Mucosa of descending colon (tissue), 3 donors: ENCODE measurements at regions not wholly inside any gene's neighbourhood (a gene's known extent, or its start where the extent isn't known, plus 50 kb on each side); places are given as distances from the start of the nearest gene placed in this dataset.

Source experiments
- ATAC-seq: fragments of 200-7000 bp; cut with Tn5 transposase; one replicate; pipeline ENCODE4 v1.9.1; 2020; ENCODE audit warnings: mild to moderate bottlenecking, moderate library complexity
- DNase-seq, 3 donors: peaks; one replicate each; pipeline ENCODE4 v3.0.0-alpha.2; 2020
- H3K36me3 ChIP-seq: fragments of 200-600 bp; one replicate; pipeline ENCODE4 v1.8.0; 2021; ENCODE audit warnings: low read depth, mild to moderate bottlenecking
- H3K4me1 ChIP-seq: fragments of 200-600 bp; one replicate; pipeline ENCODE4 v1.8.0; 2021; ENCODE audit warnings: low read depth, mild to moderate bottlenecking
- H3K4me3 ChIP-seq: fragments of 200-600 bp; one replicate; pipeline ENCODE4 v1.8.0; 2021; ENCODE audit warnings: mild to moderate bottlenecking
- H3K9me3 ChIP-seq: fragments of 200-600 bp; one replicate; pipeline ENCODE4 v1.8.0; 2021; ENCODE audit warnings: mild to moderate bottlenecking
- CTCF ChIP-seq: fragments of 200-600 bp; IDR thresholded peaks from one replicate; pipeline ENCODE4 v1.8.0; 2022; ENCODE audit warnings: antibody characterized with exemption, mild to moderate bottlenecking
- intact Hi-C, 2 donors: fragments of 100-400 bp; cut with DNase I in 1 of 2; cut with micrococcal nuclease in 1 of 2; formaldehyde crosslinking; loops; one replicate each; pipeline versions ENCODE4 v1.11.0 to v1.11.1; 2022; cut with DNase I, micrococcal nuclease
- donor health status: DM: no; HTN: no; CAD: no; lungs with moderate emphysema.
- donor health status: DM: no; HTN: no; CAD: no.
- donor health status: DM: no; HTN: yes; CAD: no.

DNA sequence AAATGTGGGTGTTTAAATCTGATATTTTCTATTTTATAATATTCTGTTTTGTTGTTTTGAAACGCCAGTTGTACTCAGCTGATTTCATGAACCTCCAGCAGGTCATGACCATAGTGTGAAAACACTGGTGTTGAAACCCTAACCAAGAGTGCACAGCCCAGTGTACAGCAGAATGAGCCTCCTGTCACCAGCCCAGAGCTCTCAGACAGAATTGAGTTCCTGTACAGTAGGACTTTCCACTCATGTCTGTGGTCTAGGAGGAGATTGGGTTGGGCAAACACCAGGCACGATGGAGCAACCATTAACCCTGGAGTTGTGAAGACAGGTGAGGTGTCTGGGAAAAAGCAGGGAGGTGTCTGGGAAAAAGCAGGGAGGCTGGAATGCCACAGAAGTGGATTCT is 908.8 kb downstream of the VRK1 start:
- Histone ChIP-seq H3K4me3 (no peak overlapping the region), H3K9me3 (no peaks in the 10 kb centered on the region), H3K36me3 (no peaks in the 10 kb centered on the region), H3K4me1 (no peaks in the 10 kb centered on the region)
- DNase-seq (no peak), ATAC-seq (peak; percentile 56)
- intact Hi-C loops, result no loop called here
- no peak for TF ChIP-seq CTCF

GRCh38 chr14:97706819-97707218 is 909.6 kb downstream of the VRK1 start:
- peak; percentile 48 for ATAC-seq
- intact Hi-C loops, result no loop called here

DNA sequence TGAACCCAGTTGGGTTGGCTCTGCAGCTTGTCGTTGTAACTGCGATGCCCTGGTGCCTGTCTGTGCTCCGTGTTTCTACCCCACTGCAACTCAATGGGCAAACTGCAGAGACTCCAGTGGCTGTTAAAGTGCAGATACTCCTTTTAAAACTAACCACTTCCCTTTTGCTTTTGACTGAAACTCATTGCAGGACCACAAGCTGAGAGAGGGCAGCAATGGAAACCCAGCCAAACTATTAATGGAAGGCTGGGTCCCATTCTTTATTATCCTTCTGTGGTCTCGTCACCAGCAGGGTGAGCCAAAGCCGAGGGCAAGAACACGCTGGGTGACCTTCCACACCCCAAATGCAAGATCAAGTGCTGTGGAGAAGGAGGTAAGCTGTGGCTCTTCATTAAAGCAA is 910.4 kb downstream of the VRK1 start:
- TF ChIP-seq CTCF, result no peak

More at GRCh38 chr14:97706819-97707218, 909.6 kb downstream of the VRK1 start:
- Histone ChIP-seq H3K4me3 (no peak overlapping the region), H3K9me3 (no peaks in the 10 kb centered on the region), H3K36me3 (no peaks in the 10 kb centered on the region), H3K4me1 (no peaks in the 10 kb centered on the region)
- no peak for DNase-seq
- TF ChIP-seq CTCF, result no peak

DNA sequence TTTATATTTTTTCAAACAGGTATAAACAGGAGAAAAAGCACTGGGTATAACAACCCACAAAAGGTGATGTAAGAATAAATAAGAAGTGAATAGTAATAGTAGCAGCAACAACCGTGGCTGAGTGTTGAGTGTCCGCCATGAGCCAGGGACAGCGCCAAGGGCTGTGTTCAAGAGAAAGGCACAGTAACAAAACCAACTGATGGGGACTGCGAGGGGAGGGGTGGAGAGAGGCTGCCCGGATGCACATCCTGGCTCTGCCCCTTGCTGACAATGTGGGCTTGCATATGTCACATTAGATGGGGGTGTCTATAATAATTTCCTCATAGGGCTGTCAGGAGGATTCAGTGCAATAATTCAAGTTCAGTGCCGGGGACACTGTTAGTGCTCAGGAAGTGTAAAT is 912.4 kb downstream of the VRK1 start:
- H3K9me3 ChIP-seq, result no peaks in the 10 kb centered on the region
- intact Hi-C loops, result no loop called here
- ATAC-seq (peak; percentile 63), DNase-seq (peak in 2 of 3 donors; percentile 24 to 66)
- H3K4me1 ChIP-seq, result no peaks in the 10 kb centered on the region
- no peaks in the 10 kb centered on the region for H3K36me3 ChIP-seq
- H3K4me3 ChIP-seq, result no peak overlapping the region
- no peak for TF ChIP-seq CTCF

More for the DNA sequence above, 910.4 kb downstream of the VRK1 start:
- no peak overlapping the region for H3K4me3 ChIP-seq
- peak; percentile 29 for ATAC-seq
- no peaks in the 10 kb centered on the region for H3K4me1 ChIP-seq
- intact Hi-C loops, result no loop called here
- no peaks in the 10 kb centered on the region for H3K36me3 ChIP-seq
- DNase-seq, result no peak
- H3K9me3 ChIP-seq, result no peaks in the 10 kb centered on the region

DNA sequence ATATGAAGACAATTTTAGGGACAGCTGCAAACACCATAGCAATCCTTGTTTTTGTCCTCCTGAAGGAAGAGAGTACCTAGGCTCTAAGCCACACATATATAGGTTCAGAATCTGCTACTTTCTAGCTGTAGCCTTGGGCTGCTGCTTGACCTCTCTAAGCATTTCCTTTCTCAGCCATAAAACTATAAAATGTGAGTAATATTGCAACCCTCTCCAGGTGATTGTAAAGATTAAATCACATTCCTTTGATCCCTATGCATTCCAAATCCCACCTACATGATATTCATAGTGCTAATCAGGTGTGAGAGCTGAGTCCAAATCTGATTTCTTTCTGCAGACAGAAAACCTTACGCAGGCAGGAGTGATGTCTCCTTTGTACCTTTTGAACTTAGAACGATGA is 913.5 kb downstream of the VRK1 start:
- intact Hi-C loops, result no loop called here
- Histone ChIP-seq H3K4me3 (no peak overlapping the region), H3K4me1 (no peaks in the 10 kb centered on the region), H3K36me3 (no peaks in the 10 kb centered on the region), H3K9me3 (no peaks in the 10 kb centered on the region)
- DNase-seq, result no peak
- no peak for ATAC-seq
- no peak for TF ChIP-seq CTCF

DNA sequence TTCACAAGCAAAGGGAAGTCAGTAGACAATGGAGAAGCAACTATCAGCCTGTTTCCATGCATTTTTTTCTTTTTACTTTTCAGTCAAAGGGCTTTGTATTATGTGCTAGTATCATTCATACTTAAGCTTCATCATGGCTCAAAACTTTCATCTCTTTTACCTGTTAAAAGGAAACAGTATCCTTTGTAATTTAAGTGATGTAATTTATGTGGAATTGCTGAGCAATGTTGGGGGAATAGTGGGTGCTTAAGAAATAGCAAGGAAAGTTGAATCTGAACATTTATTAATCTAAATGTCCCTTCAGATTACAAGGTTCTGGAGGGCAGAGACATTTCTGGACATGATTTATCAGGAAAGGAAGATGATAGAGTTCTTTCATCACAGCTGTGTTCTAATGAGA is 915.3 kb downstream of the VRK1 start:
- intact Hi-C loops, result no loop called here
- no peaks in the 10 kb centered on the region for H3K36me3 ChIP-seq
- no peak overlapping the region for H3K4me3 ChIP-seq
- DNase-seq, result no peak
- no peaks in the 10 kb centered on the region for H3K9me3 ChIP-seq
- no peak for TF ChIP-seq CTCF
- no peak for ATAC-seq
- H3K4me1 ChIP-seq, result no peaks in the 10 kb centered on the region
